HG03039 (cell line): ENCODE measurements at regions not wholly inside any gene's neighbourhood (a gene's known extent, or its start where the extent isn't known, plus 50 kb on each side); places are given as distances from the start of the nearest gene placed in this dataset.

ENCODE experiments used
- ATAC-seq: cut with Tn5 transposase; IDR thresholded peaks from one replicate; pipeline ENCODE4 v1.9.1; 2021; ENCODE audit warnings: mild to moderate bottlenecking, moderate library complexity; ENCODE audit not compliant: unreplicated experiment

GRCh38 chr6:145169726-145170224 is 565.5 kb downstream of the EPM2A start:
- ATAC-seq: no peak

- no peak for ATAC-seq
These were observed 559.9 kb downstream of the EPM2A start for GRCh38 chr6:145175470-145175869.

GRCh38 chr6:145178391-145178790 is 556.9 kb downstream of the EPM2A start:
- ATAC-seq: no peak

GRCh38 chr6:145187491-145188206 is 547.7 kb downstream of the EPM2A start:
- ATAC-seq: no peak

- no peak for ATAC-seq
These were observed 545.5 kb downstream of the EPM2A start for GRCh38 chr6:145189836-145190235.

- no peak for ATAC-seq
These were observed 540.9 kb downstream of the EPM2A start for GRCh38 chr6:145194389-145194788.

GRCh38 chr6:145199961-145200360 is 535.4 kb downstream of the EPM2A start:
- ATAC-seq: no peak

- no peak for ATAC-seq
These were observed 531.0 kb downstream of the EPM2A start for GRCh38 chr6:145204301-145204700.

- no peak for ATAC-seq
These were observed 528.9 kb downstream of the EPM2A start for GRCh38 chr6:145206247-145206907.

GRCh38 chr6:145208474-145208873 is 526.8 kb downstream of the EPM2A start:
- ATAC-seq: no peak

GRCh38 chr6:145209272-145209671 is 526.0 kb downstream of the EPM2A start:
- ATAC-seq: no peak

GRCh38 chr6:145212813-145213212 is 522.5 kb downstream of the EPM2A start:
- ATAC-seq: peak; percentile 36

GRCh38 chr6:145213614-145214013 is 521.7 kb downstream of the EPM2A start:
- peak; percentile 80 for ATAC-seq

- ATAC-seq: no peak
These were observed 520.8 kb downstream of the EPM2A start for GRCh38 chr6:145214570-145214969.

- ATAC-seq: no peak
These were observed 510.9 kb downstream of the EPM2A start for GRCh38 chr6:145224450-145224849.

GRCh38 chr6:145225500-145225899 is 509.8 kb downstream of the EPM2A start:
- no peak for ATAC-seq

- ATAC-seq: no peak
These were observed 507.7 kb downstream of the EPM2A start for GRCh38 chr6:145227593-145227992.

- ATAC-seq: no peak
These were observed 506.2 kb downstream of the EPM2A start for GRCh38 chr6:145228962-145229582.

- ATAC-seq: no peak
These were observed 501.4 kb downstream of the EPM2A start for GRCh38 chr6:145233955-145234354.

GRCh38 chr6:145235207-145235606 is 500.1 kb downstream of the EPM2A start:
- ATAC-seq: no peak

- no peak for ATAC-seq
These were observed 496.5 kb downstream of the EPM2A start for GRCh38 chr6:145238787-145239186.

GRCh38 chr6:145241039-145241438 is 494.3 kb downstream of the EPM2A start:
- no peak for ATAC-seq
